HG03103 (cell line): ENCODE measurements at regions not wholly inside any gene's neighbourhood (a gene's known extent, or its start where the extent isn't known, plus 50 kb on each side); places are given as distances from the start of the nearest gene placed in this dataset.

ENCODE experiments used
- ATAC-seq: cut with Tn5 transposase; IDR thresholded peaks from one replicate; pipeline ENCODE4 v1.9.1; 2021; ENCODE audit warnings: low read depth; ENCODE audit not compliant: unreplicated experiment

DNA sequence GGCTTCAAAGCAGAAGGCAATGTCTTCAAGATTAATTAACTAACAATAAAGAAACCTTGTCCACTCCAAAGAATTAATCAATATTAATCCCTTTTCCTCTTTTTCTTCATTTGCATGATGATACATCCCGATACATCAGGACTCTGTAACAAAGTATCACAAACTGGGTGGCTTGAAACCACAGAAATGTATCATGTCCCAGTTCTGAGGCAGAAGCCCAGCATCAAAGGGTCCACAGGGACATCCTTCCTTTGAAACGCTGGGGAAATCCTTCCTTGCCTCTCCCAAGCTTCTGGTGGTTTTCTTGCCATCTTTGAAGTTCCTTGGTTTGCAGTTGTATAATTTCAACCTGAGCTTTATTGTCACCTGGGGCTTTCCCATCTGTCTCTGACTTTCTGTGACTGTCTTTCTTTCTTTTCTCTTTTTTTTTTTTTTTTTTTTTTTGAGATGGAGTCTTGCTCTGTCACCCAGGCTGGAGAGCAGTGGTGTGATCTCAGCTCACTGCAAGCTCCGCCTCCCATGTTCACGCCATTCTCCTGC lies 210.2 kb upstream of the ADARB2 start:
- ATAC-seq = no peak

- ATAC-seq = no peak
These were observed 207.2 kb upstream of the ADARB2 start for GRCh38 chr10:1944487-1944886.

- no peak for ATAC-seq
These were observed 205.2 kb upstream of the ADARB2 start for GRCh38 chr10:1942478-1942877.

DNA sequence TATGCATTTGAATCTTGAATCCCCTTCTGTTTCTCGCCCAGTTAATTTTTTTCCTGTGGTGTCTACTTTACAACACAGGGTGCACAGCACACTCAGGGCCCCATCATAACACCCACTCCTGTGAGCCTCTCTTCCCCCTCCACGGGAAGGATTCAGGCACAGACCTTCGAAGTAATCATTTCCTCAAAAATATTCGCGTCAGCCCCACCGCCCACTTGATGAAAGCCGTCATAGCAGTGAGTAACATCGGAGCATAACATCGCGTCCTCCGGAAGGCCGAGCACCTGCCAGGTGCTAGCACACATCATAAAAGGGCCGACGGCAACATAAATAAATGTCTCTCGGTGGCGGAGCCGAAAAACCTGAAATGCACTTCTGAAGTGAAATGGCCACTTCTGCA lies 201.7 kb upstream of the ADARB2 start:
- ATAC-seq = no peak

DNA sequence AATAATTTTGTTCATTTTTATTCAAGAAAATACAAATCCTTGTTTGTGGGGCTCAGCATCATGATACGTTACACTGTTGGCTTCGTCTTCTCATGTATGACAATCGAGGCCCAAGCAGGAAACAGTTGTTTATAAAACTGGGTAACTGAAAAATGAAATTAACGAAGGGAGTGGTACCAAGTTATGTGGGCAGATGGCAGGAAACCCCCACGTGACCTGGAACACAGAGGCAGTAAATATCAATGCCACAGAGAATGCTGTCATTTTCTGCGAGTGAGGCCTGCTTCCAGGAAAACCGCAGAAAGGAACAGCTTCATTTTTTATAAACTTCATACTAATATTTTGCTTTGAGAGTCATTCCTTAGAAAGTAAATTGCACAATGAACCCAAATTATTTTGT lies 201.0 kb upstream of the ADARB2 start:
- no peak for ATAC-seq

DNA sequence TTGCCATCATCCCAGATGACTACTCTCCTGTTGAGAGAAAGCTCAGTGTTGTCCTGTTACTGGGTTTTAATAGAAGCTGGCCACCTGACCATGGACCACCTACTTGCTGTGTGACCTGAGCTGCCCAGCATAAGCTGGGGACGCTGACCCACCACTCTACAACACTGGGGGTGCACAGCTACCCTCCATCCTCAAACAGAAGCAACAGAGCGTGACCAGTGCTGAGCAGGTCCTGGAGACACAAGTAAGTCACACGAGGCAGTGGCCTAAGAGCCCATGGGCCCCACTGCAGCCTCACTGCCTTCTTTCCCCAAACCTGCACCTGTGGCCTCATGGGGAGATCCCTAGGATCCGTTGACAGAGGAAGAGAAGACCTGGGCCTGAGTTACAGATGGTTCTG lies 198.6 kb upstream of the ADARB2 start:
- no peak for ATAC-seq

- ATAC-seq = no peak
These were observed 195.9 kb upstream of the ADARB2 start for GRCh38 chr10:1933215-1933614.

DNA sequence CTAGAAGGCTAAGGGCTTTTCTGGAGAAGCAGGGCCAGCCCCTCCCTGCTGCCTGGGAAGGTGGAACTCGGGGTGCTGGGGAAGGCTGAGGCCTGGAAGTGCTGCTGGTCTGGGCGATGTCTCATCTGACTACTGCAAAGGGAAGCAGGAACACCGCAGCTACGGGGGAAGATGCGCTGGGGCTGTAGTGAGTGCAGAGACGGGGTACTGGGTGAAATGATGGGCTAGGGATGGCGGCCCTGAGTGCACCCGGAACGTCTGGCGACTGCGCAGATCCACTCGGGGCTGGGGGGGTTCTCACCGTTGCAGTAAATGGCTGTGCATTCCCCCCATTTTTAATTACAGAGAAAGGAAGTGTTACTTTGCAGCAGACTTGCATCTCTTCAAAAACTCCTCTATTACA lies 195.4 kb upstream of the ADARB2 start:
- no peak for ATAC-seq

DNA sequence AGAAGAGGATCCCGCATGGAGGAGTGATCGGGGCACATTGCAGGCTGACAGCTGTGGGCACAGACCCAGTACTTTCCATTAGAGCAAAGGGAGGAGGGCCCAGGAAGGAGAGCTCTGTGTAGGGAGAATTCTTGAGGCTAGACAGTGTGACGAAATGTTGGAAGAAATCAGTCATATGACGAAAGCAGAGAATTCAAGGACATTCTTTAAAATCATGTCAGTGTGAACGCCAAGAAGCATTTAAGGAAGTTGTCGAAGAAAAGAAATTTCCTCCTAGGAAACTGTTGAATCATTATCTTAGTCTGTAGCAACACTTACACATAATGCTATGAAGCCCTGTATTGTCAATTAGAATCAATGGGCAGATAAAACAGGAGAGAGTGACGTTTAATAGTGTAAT lies 191.3 kb upstream of the ADARB2 start:
- no peak for ATAC-seq

DNA sequence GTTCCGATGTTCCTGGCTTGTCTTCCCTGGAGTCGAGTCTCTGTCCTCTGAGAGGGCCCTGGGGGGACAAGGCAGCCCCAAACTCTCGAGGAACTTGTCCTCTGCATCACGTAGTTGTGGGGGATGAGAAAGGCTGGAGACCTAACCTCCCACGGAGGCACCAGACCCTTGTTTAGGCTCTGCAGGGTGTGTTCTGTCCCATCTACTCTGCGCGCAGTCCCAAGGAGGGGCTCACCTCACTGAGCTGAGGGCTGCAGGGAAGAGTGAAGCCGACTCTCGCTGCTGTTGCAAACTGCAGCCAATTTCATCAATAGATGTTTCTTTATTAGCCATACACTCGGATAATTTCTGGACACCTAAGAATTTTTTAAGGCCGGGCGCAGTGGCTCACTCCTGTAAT lies 186.7 kb upstream of the ADARB2 start:
- no peak for ATAC-seq

- no peak for ATAC-seq
These were observed 186.3 kb upstream of the ADARB2 start for GRCh38 chr10:1923586-1923985.

- no peak for ATAC-seq
These were observed 183.6 kb upstream of the ADARB2 start for GRCh38 chr10:1920941-1921340.

- ATAC-seq = no peak
These were observed 182.8 kb upstream of the ADARB2 start for GRCh38 chr10:1920127-1920526.

- ATAC-seq = no peak
These were observed 174.4 kb upstream of the ADARB2 start for GRCh38 chr10:1911771-1912170.

DNA sequence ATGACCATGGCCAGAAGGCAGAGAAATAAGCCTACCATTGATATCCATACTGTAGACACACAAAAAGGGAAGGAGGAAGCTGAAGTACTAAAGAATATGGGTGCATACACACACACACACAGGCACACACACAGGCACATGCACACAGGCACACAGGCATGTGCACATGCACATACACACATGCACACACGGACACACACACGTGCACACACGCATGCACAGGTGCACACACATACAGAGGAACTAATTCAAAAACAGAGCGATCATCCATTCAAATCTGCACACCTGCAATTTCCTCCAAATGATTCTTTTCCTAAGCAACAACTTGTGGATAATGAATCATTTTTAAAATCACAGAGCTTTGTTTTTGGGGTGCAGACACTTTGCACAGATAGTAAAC lies 166.7 kb upstream of the ADARB2 start:
- no peak for ATAC-seq

DNA sequence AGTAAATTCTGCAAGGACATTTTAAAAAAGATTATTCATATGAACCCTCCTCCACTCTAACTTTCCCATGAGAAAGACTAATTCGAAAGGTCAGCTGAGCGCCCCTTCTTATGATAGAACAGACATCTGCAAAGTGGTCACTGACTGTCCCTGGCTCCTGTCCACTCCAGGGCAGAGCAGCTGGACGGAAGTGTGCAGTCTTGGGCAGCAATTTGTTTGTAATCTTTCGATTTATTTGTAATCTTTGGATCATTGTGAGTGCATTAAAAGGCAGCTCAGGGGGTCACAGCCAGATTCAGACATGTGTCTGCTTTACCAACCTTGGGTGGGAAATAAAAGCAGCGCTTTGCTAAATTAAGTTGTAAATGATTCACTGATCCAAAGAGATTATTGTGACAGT lies 158.8 kb upstream of the ADARB2 start:
- ATAC-seq = no peak

DNA sequence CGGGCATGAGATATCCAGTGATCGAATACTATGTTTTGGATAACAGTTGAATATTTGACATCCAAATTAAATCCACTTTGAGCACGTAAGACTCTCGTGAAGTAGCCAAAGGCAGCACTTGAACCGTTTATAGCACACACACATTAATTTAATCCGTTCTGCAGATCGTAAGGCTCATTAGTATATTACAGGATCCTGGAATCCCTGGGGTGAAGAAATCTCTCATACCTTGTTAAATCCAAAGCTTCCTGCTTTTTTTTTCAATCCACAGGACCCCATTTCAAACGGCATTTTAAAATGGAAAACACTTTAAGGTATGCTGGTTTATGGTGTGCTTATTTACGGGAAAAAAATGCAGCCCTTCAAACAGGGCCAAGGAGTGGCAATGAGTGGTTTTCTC lies 158.4 kb upstream of the ADARB2 start:
- ATAC-seq = no peak

- ATAC-seq = no peak
These were observed 157.6 kb upstream of the ADARB2 start for GRCh38 chr10:1894912-1895311.

GRCh38 chr10:1893941-1894340 lies 156.6 kb upstream of the ADARB2 start:
- no peak for ATAC-seq

GRCh38 chr10:1886039-1886438 lies 148.7 kb upstream of the ADARB2 start:
- ATAC-seq = no peak

GRCh38 chr10:1882728-1883127 lies 145.4 kb upstream of the ADARB2 start:
- no peak for ATAC-seq

DNA sequence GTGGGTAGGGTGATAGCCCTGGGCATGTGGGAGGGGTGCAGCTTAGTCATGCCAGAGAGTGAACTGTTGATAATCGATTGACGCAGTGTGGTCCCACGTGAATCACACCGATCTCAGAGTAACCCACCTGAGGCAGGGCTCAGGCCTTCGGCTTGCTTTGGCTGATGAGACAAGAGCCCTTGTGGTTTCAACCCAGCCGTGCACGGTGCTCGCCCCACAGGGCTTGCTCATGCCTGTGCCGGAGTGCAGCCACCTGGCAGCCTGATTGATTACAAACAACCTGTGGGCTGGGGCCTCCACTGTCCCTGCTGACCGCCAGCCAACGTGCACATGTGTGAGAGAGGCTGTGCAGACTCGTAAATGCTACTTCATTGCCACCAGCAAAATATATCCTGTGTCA lies 144.9 kb upstream of the ADARB2 start:
- no peak for ATAC-seq

GRCh38 chr10:1881636-1882035 lies 144.3 kb upstream of the ADARB2 start:
- ATAC-seq = no peak
